H9 (cell line): ENCODE measurements at regions not wholly inside any gene's neighbourhood (a gene's known extent, or its start where the extent isn't known, plus 50 kb on each side); places are given as distances from the start of the nearest gene placed in this dataset.

Experiments
- DNase-seq: peaks from one replicate; pipeline ENCODE4 v3.0.0-alpha.2; 2017
- H2AFZ ChIP-seq: one replicate; pipeline ENCODE4 v1.6.1; 2013; ENCODE audit warnings: mild to moderate bottlenecking, low read length, control low read depth, moderate library complexity
- H2AK5ac ChIP-seq: 2 replicates; pipeline ENCODE4 v1.6.1; 2013; ENCODE audit warnings: low read length, control low read depth, mixed read lengths; ENCODE audit not compliant: insufficient read length
- H2BK120ac ChIP-seq: one replicate; pipeline ENCODE4 v1.6.1; 2013; ENCODE audit warnings: low read depth, mild to moderate bottlenecking, low read length, control low read depth, inconsistent platforms; ENCODE audit not compliant: poor library complexity, severe bottlenecking
- H2BK12ac ChIP-seq: 2 replicates; pipeline ENCODE4 v1.6.1; 2013; ENCODE audit warnings: low read length, control low read depth, mixed read lengths, low read depth; ENCODE audit not compliant: insufficient read length
- H2BK15ac ChIP-seq: 2 replicates; pipeline ENCODE4 v1.6.1; 2013; ENCODE audit warnings: low read depth, low read length, control low read depth
- H2BK20ac ChIP-seq: one replicate; pipeline ENCODE4 v1.6.1; 2013; ENCODE audit warnings: low read depth, mild to moderate bottlenecking, low read length, control low read depth, inconsistent platforms; ENCODE audit not compliant: poor library complexity, severe bottlenecking
- H2BK5ac ChIP-seq: 2 replicates; pipeline ENCODE4 v1.6.1; 2013; ENCODE audit warnings: low read length, control low read depth, mixed read lengths; ENCODE audit not compliant: insufficient read length
- H3K14ac ChIP-seq: 2 replicates; pipeline ENCODE4 v1.6.1; 2013; ENCODE audit warnings: low read length, control low read depth; ENCODE audit not compliant: insufficient read depth
- H3K18ac ChIP-seq: 2 replicates; pipeline ENCODE4 v1.6.1; 2013; ENCODE audit warnings: low read depth, mild to moderate bottlenecking, mixed read lengths, low read length, control low read depth; ENCODE audit not compliant: insufficient read length
- H3K23ac ChIP-seq: 2 replicates; pipeline ENCODE4 v1.6.1; 2013; ENCODE audit warnings: low read length, control low read depth, mixed read lengths, low read depth; ENCODE audit not compliant: insufficient read length
- H3K23me2 ChIP-seq: 2 replicates; pipeline ENCODE4 v1.6.1; 2013; ENCODE audit warnings: low read depth, mild to moderate bottlenecking, mixed read lengths, low read length, control low read depth; ENCODE audit not compliant: insufficient read length, poor library complexity, severe bottlenecking
- H3K27ac ChIP-seq: 2 replicates; pipeline ENCODE4 v1.5.1; 2013; ENCODE audit warnings: low read length, control low read depth, mixed read lengths, low read depth; ENCODE audit not compliant: insufficient read length
- H3K27me3 ChIP-seq: 2 replicates; pipeline ENCODE4 v1.6.1; 2013; ENCODE audit warnings: low read length, control low read depth, inconsistent platforms; ENCODE audit not compliant: insufficient read depth
- H3K4ac ChIP-seq: 2 replicates; pipeline ENCODE4 v1.6.1; 2013; ENCODE audit warnings: low read depth, mild to moderate bottlenecking, control low read depth, inconsistent platforms, low read length, moderate library complexity
- H3K4me1 ChIP-seq: 2 replicates; pipeline ENCODE4 v1.6.1; 2013; ENCODE audit warnings: low read length, control low read depth, inconsistent platforms; ENCODE audit not compliant: insufficient read depth
- H3K4me2 ChIP-seq: 2 replicates; pipeline ENCODE4 v1.6.1; 2013; ENCODE audit warnings: low read length, control low read depth, mixed read lengths; ENCODE audit not compliant: insufficient read length, insufficient read depth
- H3K56ac ChIP-seq: 2 replicates; pipeline ENCODE4 v1.6.1; 2013; ENCODE audit warnings: low read depth, mild to moderate bottlenecking, mixed read lengths, low read length, control low read depth; ENCODE audit not compliant: insufficient read length
- H3K79me1 ChIP-seq: 2 replicates; pipeline ENCODE4 v1.6.1; 2013; ENCODE audit warnings: low read depth, mild to moderate bottlenecking, moderate library complexity, low read length, control low read depth, inconsistent platforms; ENCODE audit not compliant: insufficient read depth, poor library complexity, severe bottlenecking
- H3K79me2 ChIP-seq: 2 replicates; pipeline ENCODE4 v1.6.1; 2013; ENCODE audit warnings: low read length, control low read depth, inconsistent platforms; ENCODE audit not compliant: insufficient read depth
- H3K9ac ChIP-seq: 2 replicates; pipeline ENCODE4 v1.6.1; 2013; ENCODE audit warnings: low read length, control low read depth, mixed read lengths; ENCODE audit not compliant: insufficient read length; ENCODE audit errors: extremely low read depth
- H3K9me3 ChIP-seq: one replicate; pipeline ENCODE4 v1.6.1; 2013; ENCODE audit warnings: low read depth, low read length, inconsistent platforms; ENCODE audit not compliant: control insufficient read depth
- H3T11ph ChIP-seq: one replicate; pipeline ENCODE4 v1.6.1; 2013; ENCODE audit warnings: mild to moderate bottlenecking, low read length, control low read depth, inconsistent platforms
- H4K20me1 ChIP-seq: one replicate; pipeline ENCODE4 v1.6.1; 2013; ENCODE audit not compliant: control insufficient read depth, insufficient read length, insufficient read depth
- H4K5ac ChIP-seq: 2 replicates; pipeline ENCODE4 v1.6.1; 2013; ENCODE audit warnings: low read depth, mild to moderate bottlenecking, mixed read lengths, low read length, control low read depth; ENCODE audit not compliant: insufficient read length
- H4K8ac ChIP-seq: replicated peaks from 2 replicates; pipeline ENCODE4 v1.6.1; 2013; ENCODE audit warnings: low read length, control low read depth, mixed read lengths, low read depth; ENCODE audit not compliant: insufficient read length
- H4K91ac ChIP-seq: 2 replicates; pipeline ENCODE4 v1.6.1; 2013; ENCODE audit warnings: low read depth, mild to moderate bottlenecking, moderate library complexity, mixed read lengths, low read length, control low read depth; ENCODE audit not compliant: insufficient read length
- H3K27ac Mint-ChIP-seq, 3 experiments: 2 replicates in 2 of 3; 3 replicates in 1 of 3; pipeline ENCODE4 v1.8.0; 2020 to 2021; ENCODE audit warnings: mixed read lengths in 3 of 3, mild to moderate bottlenecking in 1 of 3, moderate library complexity in 1 of 3
- H3K27me3 Mint-ChIP-seq: 2 replicates; pipeline ENCODE4 v1.8.0; 2021; ENCODE audit warnings: low read depth, mild to moderate bottlenecking, moderate library complexity, mixed read lengths
- H3K36me3 Mint-ChIP-seq, 3 experiments: 2 replicates in 2 of 3; 3 replicates in 1 of 3; pipeline ENCODE4 v1.8.0; 2020 to 2021; ENCODE audit warnings: low read depth in 3 of 3, mixed read lengths in 3 of 3; ENCODE audit not compliant: insufficient read depth in 1 of 3
- H3K4me1 Mint-ChIP-seq, 2 experiments: 2 replicates each; pipeline ENCODE4 v1.8.0; 2020; ENCODE audit warnings: mixed read lengths in 2 of 2
- H3K4me3 Mint-ChIP-seq, 2 experiments: 2 replicates in 1 of 2; 3 replicates in 1 of 2; pipeline ENCODE4 v1.8.0; 2020 to 2021; ENCODE audit warnings: mild to moderate bottlenecking in 2 of 2, mixed read lengths in 2 of 2, moderate library complexity in 1 of 2
- H3K9me3 Mint-ChIP-seq, 2 experiments: 2 replicates in 1 of 2; 3 replicates in 1 of 2; pipeline ENCODE4 v1.8.0; 2020; ENCODE audit warnings: mild to moderate bottlenecking in 2 of 2, mixed read lengths in 2 of 2, moderate library complexity in 1 of 2
- WGBS: extraction: QIAGEN DNeasy Blood & Tissue Kit; methylation state at CpG from one replicate; pipeline ENCODE4 v1.1.7; 2013; ENCODE audit warnings: missing lambda C conversion rate, low lambda C conversion rate, mixed read lengths; ENCODE audit not compliant: insufficient read length; ENCODE audit errors: extremely low coverage; 5-methylcytosine and 5-hydroxymethylcytosine counted together
- TF ChIP-seq, protein P1 (sequence below): fragments of 200-600 bp; sonication (generic); conservative IDR thresholded peaks from 3 replicates; pipeline ENCODE4 v1.8.0; 2021; ENCODE audit warnings: antibody characterized with exemption, mild to moderate bottlenecking

- Histone ChIP-seq H3K27ac (no peak overlapping the region), H2BK120ac (no peak overlapping the region), H2AK5ac (no peak overlapping the region), H3T11ph (no peak overlapping the region), H2BK5ac (no peak overlapping the region), H2BK12ac (no peak overlapping the region), H3K4me2 (no peak overlapping the region), H3K23ac (no peak overlapping the region), H2BK20ac (no peak overlapping the region), H3K56ac (no peak overlapping the region), H3K18ac (no peak overlapping the region), H3K4me1 (no peaks in the 10 kb centered on the region), H3K9ac (no peak overlapping the region), H3K23me2 (no peaks in the 10 kb centered on the region), H4K20me1 (no peaks in the 10 kb centered on the region), H3K4ac (no peak overlapping the region), H4K91ac (no peak overlapping the region), H3K27me3 (no peaks in the 10 kb centered on the region), H3K79me2 (no peaks in the 10 kb centered on the region), H3K9me3 (no peaks in the 10 kb centered on the region), H3K79me1 (no peaks in the 10 kb centered on the region), H2BK15ac (no peak overlapping the region), H3K14ac (no peak overlapping the region), H4K8ac (no peak overlapping the region), H4K5ac (no peak overlapping the region), H2AFZ (no peak overlapping the region)
- no CpG with 5 or more reads among the region's 3 CpGs for WGBS
- no peak for DNase-seq
- Mint-ChIP-seq H3K9me3 (no peaks in the 10 kb centered on the region), H3K36me3 (no peaks in the 10 kb centered on the region), H3K27ac (no peak overlapping the region; a peak in 1 of 7 replicates), H3K27me3 (no peaks in the 10 kb centered on the region), H3K4me3 (no peak overlapping the region), H3K4me1 (peaks cover 3 to 10% of the 10 kb centered on the region in 2 experiments)
- TF ChIP-seq, protein P1, sequence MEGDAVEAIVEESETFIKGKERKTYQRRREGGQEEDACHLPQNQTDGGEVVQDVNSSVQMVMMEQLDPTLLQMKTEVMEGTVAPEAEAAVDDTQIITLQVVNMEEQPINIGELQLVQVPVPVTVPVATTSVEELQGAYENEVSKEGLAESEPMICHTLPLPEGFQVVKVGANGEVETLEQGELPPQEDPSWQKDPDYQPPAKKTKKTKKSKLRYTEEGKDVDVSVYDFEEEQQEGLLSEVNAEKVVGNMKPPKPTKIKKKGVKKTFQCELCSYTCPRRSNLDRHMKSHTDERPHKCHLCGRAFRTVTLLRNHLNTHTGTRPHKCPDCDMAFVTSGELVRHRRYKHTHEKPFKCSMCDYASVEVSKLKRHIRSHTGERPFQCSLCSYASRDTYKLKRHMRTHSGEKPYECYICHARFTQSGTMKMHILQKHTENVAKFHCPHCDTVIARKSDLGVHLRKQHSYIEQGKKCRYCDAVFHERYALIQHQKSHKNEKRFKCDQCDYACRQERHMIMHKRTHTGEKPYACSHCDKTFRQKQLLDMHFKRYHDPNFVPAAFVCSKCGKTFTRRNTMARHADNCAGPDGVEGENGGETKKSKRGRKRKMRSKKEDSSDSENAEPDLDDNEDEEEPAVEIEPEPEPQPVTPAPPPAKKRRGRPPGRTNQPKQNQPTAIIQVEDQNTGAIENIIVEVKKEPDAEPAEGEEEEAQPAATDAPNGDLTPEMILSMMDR: no peak
These were observed 57.1 kb upstream of the CD302 start for GRCh38 chr2:159855143-159855542.
